Dermis microvascular lymphatic vessel endothelial cell (primary cell): ENCODE measurements at regions not wholly inside any gene's neighbourhood (a gene's known extent, or its start where the extent isn't known, plus 50 kb on each side); places are given as distances from the start of the nearest gene placed in this dataset.
"Not testable (repeated sequence)": the region's sequence is repeated elsewhere in the genome, so short reads cannot be mapped to it uniquely, and the experiment has no call there.

ENCODE experiments used
- DNase-seq, 2 donors: peaks; one replicate each; pipeline versions ENCODE4 v3.0.0 to v3.0.0-alpha.2; 2010; ENCODE audit warnings: low read depth in 2 of 2

GRCh38 chr2:36165132-36165531, 190.4 kb upstream of the CRIM1 start:
- no peak for DNase-seq

- no peak for DNase-seq
Observed at GRCh38 chr2:36163520-36164254, 191.9 kb upstream of the CRIM1 start.

- not testable (repeated sequence) for DNase-seq
Observed at GRCh38 chr2:36157093-36157492, 198.5 kb upstream of the CRIM1 start.

GRCh38 chr2:36147670-36148390, 207.7 kb upstream of the CRIM1 start:
- no peak for DNase-seq

- no peak for DNase-seq
Observed at GRCh38 chr2:36146765-36147164, 208.8 kb upstream of the CRIM1 start.

GRCh38 chr2:36140391-36140790, 215.2 kb upstream of the CRIM1 start:
- DNase-seq: no peak

- DNase-seq: no peak
Observed at GRCh38 chr2:36137612-36138011, 218.0 kb upstream of the CRIM1 start.

- no peak for DNase-seq
Observed at GRCh38 chr2:36134281-36134680, 221.3 kb upstream of the CRIM1 start.

GRCh38 chr2:36128359-36128758, 227.2 kb upstream of the CRIM1 start:
- no peak for DNase-seq

GRCh38 chr2:36125702-36126101, 229.9 kb upstream of the CRIM1 start:
- DNase-seq: no peak

GRCh38 chr2:36123995-36124394, 231.6 kb upstream of the CRIM1 start:
- no peak for DNase-seq

GRCh38 chr2:36097022-36097421, 258.6 kb upstream of the CRIM1 start:
- DNase-seq: no peak

- DNase-seq: not testable (repeated sequence)
Observed at GRCh38 chr2:36091844-36092741, 263.5 kb upstream of the CRIM1 start.

- no peak for DNase-seq
Observed at GRCh38 chr2:36088716-36089328, 266.8 kb upstream of the CRIM1 start.

GRCh38 chr2:36087344-36087743, 268.2 kb upstream of the CRIM1 start:
- no peak for DNase-seq

GRCh38 chr2:36079793-36080192, 275.8 kb upstream of the CRIM1 start:
- DNase-seq: no peak

GRCh38 chr2:36074008-36074407, 281.6 kb upstream of the CRIM1 start:
- DNase-seq: no peak

GRCh38 chr2:36071698-36072097, 283.9 kb upstream of the CRIM1 start:
- no peak for DNase-seq

- DNase-seq: no peak
Observed at GRCh38 chr2:36069074-36069473, 286.5 kb upstream of the CRIM1 start.

GRCh38 chr2:36068086-36068485, 287.5 kb upstream of the CRIM1 start:
- no peak for DNase-seq

- DNase-seq: no peak
Observed at GRCh38 chr2:36060133-36060532, 295.4 kb upstream of the CRIM1 start.

- DNase-seq: no peak
Observed at GRCh38 chr2:36059691-36060090, 295.9 kb upstream of the CRIM1 start.
